DND-41 (cell line): ENCODE measurements at regions not wholly inside any gene's neighbourhood (a gene's known extent, or its start where the extent isn't known, plus 50 kb on each side); places are given as distances from the start of the nearest gene placed in this dataset.

Source experiments
- CTCF ChIP-seq: IDR thresholded peaks from 2 replicates; pipeline ENCODE4 v1.5.1; 2012; ENCODE audit warnings: borderline replicate concordance, low read length, moderate library complexity, mild to moderate bottlenecking; ENCODE audit not compliant: poor library complexity, severe bottlenecking; ENCODE audit errors: extremely low read depth
- EZH2 ChIP-seq: IDR thresholded peaks from 3 replicates; pipeline ENCODE4 v1.6.1; 2012; ENCODE audit warnings: borderline replicate concordance, low read depth, mild to moderate bottlenecking, moderate library complexity, low read length, inconsistent platforms; ENCODE audit not compliant: severe bottlenecking

DNA sequence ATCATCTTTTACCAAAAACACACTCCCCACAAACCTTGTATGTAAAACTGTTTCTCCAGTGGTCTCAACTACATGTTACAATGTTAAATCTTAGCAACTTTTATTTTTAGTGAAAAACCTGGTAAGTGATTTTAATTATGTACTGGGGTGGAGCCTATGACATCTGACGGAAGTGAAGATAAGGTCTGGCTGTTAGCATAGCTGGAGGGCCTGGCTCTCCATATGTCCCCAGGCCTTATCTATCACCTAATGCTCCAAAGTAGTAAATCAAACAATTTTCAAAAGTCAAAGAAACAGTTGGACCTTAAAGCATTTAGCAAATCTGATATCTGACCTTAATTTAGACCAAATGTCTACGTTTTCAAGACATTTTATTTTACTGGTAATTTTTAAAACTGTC is 173.6 kb upstream of the SMAD3 start:
- TF ChIP-seq CTCF = no peak
- TF ChIP-seq EZH2 = no peak
